B cell (primary cell): ENCODE measurements at regions not wholly inside any gene's neighbourhood (a gene's known extent, or its start where the extent isn't known, plus 50 kb on each side); places are given as distances from the start of the nearest gene placed in this dataset.

Experiments used
- ATAC-seq: fragments of 200-7000 bp; cut with Tn5 transposase; one replicate; pipeline ENCODE4 v1.10.0; 2021; ENCODE audit warnings: low read depth, mild to moderate bottlenecking, moderate number of reproducible peaks, moderate library complexity
- CTCF ChIA-PET: fragments of 350-600 bp; sonication (Branson Sonifier 250); formaldehyde crosslinking; loops from one replicate; lab custom pipeline; 2021; ENCODE audit warnings: antibody characterized with exemption, inconsistent platforms; lab: Charles Lee
- POLR2A ChIA-PET: fragments of 350-600 bp; sonication (Branson Sonifier 250); formaldehyde crosslinking; loops from one replicate; lab custom pipeline; 2021; ENCODE audit warnings: antibody characterized with exemption; lab: Charles Lee
- DNase-seq: peaks from one replicate; pipeline ENCODE4 v3.0.0; 2013
- H2AFZ ChIP-seq: 2 replicates; pipeline ENCODE4 v1.6.1; 2012; ENCODE audit warnings: mild to moderate bottlenecking, low read depth, low read length; ENCODE audit not compliant: insufficient read depth, poor library complexity, severe bottlenecking
- H3K27ac ChIP-seq, 2 donors: 1 replicate in 1 of 2; 2 replicates in 1 of 2; pipeline ENCODE4 v1.5.1; 2012 to 2013; ENCODE audit warnings: low read length in 2 of 2, mild to moderate bottlenecking in 2 of 2, moderate library complexity in 1 of 2
- H3K27me3 ChIP-seq, 4 experiments: fragments of 200-600 bp in 1 of 4; sonication (generic) in 1 of 4; replicated peaks in 1 of 4; 1 replicate in 2 of 4; 2 replicates in 2 of 4; pipeline versions ENCODE4 v1.6.1 to v1.7.0; 2013 to 2016; ENCODE audit warnings: low read length in 3 of 4, mild to moderate bottlenecking in 2 of 4, mixed read lengths in 1 of 4, moderate library complexity in 1 of 4; ENCODE audit not compliant: insufficient read depth in 4 of 4, control insufficient read depth in 3 of 4; ENCODE audit errors: control extremely low read depth in 1 of 4
- H3K36me3 ChIP-seq, 2 experiments: replicated peaks in 1 of 2; 1 replicate in 1 of 2; 2 replicates in 1 of 2; pipeline versions ENCODE4 v1.6.1 to v1.7.1; 2013; ENCODE audit warnings: low read length in 1 of 2; ENCODE audit not compliant: insufficient read depth in 2 of 2, control insufficient read depth in 1 of 2; ENCODE audit errors: control extremely low read depth in 1 of 2, extremely low read depth in 1 of 2
- H3K4me1 ChIP-seq, 2 donors: fragments of 200-600 bp in 1 of 2; sonication (generic) in 1 of 2; 1 replicate in 1 of 2; 2 replicates in 1 of 2; pipeline versions ENCODE4 v1.5.1 to v1.6.1; 2013 to 2017; ENCODE audit warnings: low read length in 2 of 2; ENCODE audit not compliant: control insufficient read depth in 2 of 2, insufficient read depth in 2 of 2
- H3K4me2 ChIP-seq: replicated peaks from 2 replicates; pipeline ENCODE3; 2012; ENCODE audit warnings: mild to moderate bottlenecking, low read depth, low read length; ENCODE audit not compliant: poor library complexity, severe bottlenecking
- H3K4me3 ChIP-seq, 5 experiments: fragments of 200-600 bp in 1 of 5; sonication (generic) in 1 of 5; 1 replicate in 3 of 5; 2 replicates in 2 of 5; pipeline versions ENCODE4 v1.5.1 to v1.7.0; 2011 to 2016; ENCODE audit warnings: low read length in 4 of 5, mild to moderate bottlenecking in 4 of 5, low read depth in 2 of 5, control low read depth in 1 of 5, moderate library complexity in 1 of 5; ENCODE audit not compliant: insufficient read depth in 1 of 5; ENCODE audit errors: control extremely low read depth in 1 of 5, extremely low read depth in 1 of 5
- H3K79me2 ChIP-seq: fragments of 200-600 bp; sonication (generic); one replicate; pipeline ENCODE4 v1.6.0; 2016; ENCODE audit warnings: low read length; ENCODE audit not compliant: control insufficient read depth, insufficient read depth
- H3K9ac ChIP-seq: fragments of 200-600 bp; sonication (generic); 2 replicates; pipeline ENCODE4 v1.6.1; 2017; ENCODE audit warnings: mild to moderate bottlenecking, low read length, moderate library complexity
- H3K9me3 ChIP-seq, 3 donors: one replicate each; pipeline versions ENCODE4 v1.6.1 to v1.7.1; 2013; ENCODE audit warnings: low read length in 2 of 3; ENCODE audit not compliant: control insufficient read depth in 2 of 3, insufficient read depth in 1 of 3; ENCODE audit errors: control extremely low read depth in 1 of 3
- H4K20me1 ChIP-seq: 2 replicates; pipeline ENCODE4 v1.6.0; 2012; ENCODE audit warnings: mild to moderate bottlenecking, low read length; ENCODE audit not compliant: insufficient read depth, control insufficient read depth, poor library complexity, severe bottlenecking
- H3K27ac Mint-ChIP-seq: one replicate; pipeline ENCODE4 v1.8.0; 2021; ENCODE audit warnings: mixed read lengths
- H3K27me3 Mint-ChIP-seq: one replicate; pipeline ENCODE4 v1.8.0; 2021; ENCODE audit warnings: mixed read lengths
- H3K4me1 Mint-ChIP-seq: one replicate; pipeline ENCODE4 v1.8.0; 2021; ENCODE audit warnings: mixed read lengths
- H3K4me3 Mint-ChIP-seq: one replicate; pipeline ENCODE4 v1.8.0; 2021; ENCODE audit warnings: mixed read lengths
- H3K9me3 Mint-ChIP-seq: one replicate; pipeline ENCODE4 v1.8.0; 2022; ENCODE audit warnings: mixed read lengths; ENCODE audit not compliant: insufficient read depth
- CTCF ChIP-seq: fragments of 200-600 bp; IDR thresholded peaks from one replicate; pipeline ENCODE4 v1.8.0; 2022; ENCODE audit warnings: antibody characterized with exemption, mild to moderate bottlenecking
- EZH2 ChIP-seq: IDR thresholded peaks from 2 replicates; pipeline ENCODE4 v1.6.1; 2012; ENCODE audit warnings: borderline replicate concordance, low read depth, mild to moderate bottlenecking, moderate library complexity, low read length; ENCODE audit not compliant: insufficient read depth, poor library complexity, severe bottlenecking
- whole genome bisulfite sequencing: methylation state at CpG from one replicate; pipeline ENCODE4 v1.1.5; 2013; ENCODE audit warnings: missing lambda C conversion rate; ENCODE audit not compliant: insufficient coverage; 5-methylcytosine and 5-hydroxymethylcytosine counted together
- intact Hi-C: fragments of 100-400 bp; cut with micrococcal nuclease; formaldehyde crosslinking; loops from one replicate; pipeline ENCODE4 v1.10.0; 2022

DNA sequence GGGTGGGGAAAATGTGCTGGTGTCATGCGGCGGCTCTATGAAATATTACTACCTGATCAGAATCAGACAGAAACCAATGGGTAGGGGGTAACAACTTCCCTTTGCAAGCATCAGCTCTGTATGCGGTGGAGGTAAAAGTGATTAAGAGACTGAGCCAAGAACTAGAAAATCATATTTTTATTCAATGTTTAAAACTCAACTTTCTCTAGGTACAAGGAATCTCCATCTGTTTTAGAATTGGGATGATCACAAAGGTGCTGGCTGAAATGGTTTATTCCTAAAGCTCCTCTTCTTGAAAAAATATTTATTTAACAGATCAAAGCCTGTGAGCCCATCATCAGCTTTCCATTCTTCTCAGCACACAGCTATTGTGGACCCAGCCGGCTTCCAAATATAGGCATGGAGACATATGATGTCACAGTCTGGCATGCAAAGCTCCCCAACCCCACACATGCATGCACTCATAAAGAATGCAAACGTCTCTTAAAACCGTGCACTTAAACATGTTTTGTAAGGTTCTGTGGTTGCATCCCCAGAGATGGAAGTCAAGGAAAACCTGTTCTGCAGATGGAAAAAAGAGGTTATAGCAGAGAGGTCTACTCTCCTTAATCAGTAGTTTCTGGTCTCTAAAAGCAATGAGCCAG, 126.0 kb downstream of the SKIDA1 start:
- POLR2A ChIA-PET, result no interaction called here
- no peak overlapping the region for H3K4me2 ChIP-seq
- intact Hi-C loops, result no loop called here

More for the DNA sequence above, 126.0 kb downstream of the SKIDA1 start:
- Histone ChIP-seq H2AFZ (no peak overlapping the region), H3K36me3 (no peaks in the 10 kb centered on the region), H3K27me3 (no peaks in the 10 kb centered on the region), H3K27ac (no peak overlapping the region), H3K79me2 (no peaks in the 10 kb centered on the region), H3K9me3 (no peaks in the 10 kb centered on the region), H4K20me1 (no peaks in the 10 kb centered on the region), H3K4me3 (no peak overlapping the region), H3K4me1 (no peaks in the 10 kb centered on the region), H3K9ac (no peak overlapping the region)
- CTCF ChIA-PET, result no interaction called here
- 56% methylated on average over 1 of the region's 6 CpGs for WGBS
- Mint-ChIP-seq H3K4me1 (no peaks in the 10 kb centered on the region), H3K27me3 (peaks cover 8% of the 10 kb centered on the region), H3K9me3 (no peaks in the 10 kb centered on the region), H3K4me3 (no peak overlapping the region), H3K27ac (no peak overlapping the region)
- ATAC-seq (no peak), DNase-seq (no peak)
- TF ChIP-seq EZH2, result no peak
- TF ChIP-seq CTCF, result no peak
